ENCODE measurements at regions not wholly inside any gene's neighbourhood (a gene's known extent, or its start where the extent isn't known, plus 50 kb on each side); places are given as distances from the start of the nearest gene placed in this dataset.

DNA sequence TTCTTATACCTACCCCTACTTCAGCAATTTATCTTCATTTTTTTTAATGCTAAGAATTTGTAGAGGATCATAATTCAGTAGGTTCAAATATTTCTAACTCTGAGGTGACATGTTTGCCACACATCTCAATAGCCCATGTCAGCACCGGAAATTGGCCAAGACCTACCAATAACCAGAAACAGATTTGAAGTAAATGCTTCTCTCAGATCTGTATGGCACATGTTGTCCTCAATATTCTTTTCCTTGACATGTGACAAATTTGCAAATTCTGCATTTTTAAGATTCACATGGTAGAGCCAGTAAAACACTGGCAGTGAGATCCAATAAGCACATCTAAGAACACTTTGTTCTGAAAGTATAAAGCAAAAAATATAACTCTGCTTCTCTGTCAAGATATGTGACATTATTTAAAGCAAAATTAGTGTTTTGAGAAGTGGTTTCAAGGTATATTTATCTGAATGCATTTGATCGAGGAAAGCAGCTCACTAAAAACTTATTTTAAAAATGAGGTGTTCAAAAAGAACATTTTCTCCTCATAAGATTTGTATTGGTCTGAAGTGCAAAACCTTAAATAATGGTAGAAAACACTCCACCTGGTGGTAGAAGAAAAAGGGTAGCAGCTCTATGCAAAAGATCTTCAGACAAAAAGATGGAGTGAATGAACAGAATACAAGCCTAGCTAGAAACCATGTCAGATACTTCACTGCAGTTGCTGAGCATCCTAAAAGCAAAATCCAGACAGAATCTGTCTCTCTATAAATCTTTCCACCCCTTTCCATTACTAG lies 513.8 kb upstream of the FAM241A start:
- Mint-ChIP-seq H3K36me3 (ENCODE audit: insufficient read depth) (no peaks in the 10 kb centered on the region), H3K9me3 (no peaks in the 10 kb centered on the region), H3K27me3 (ENCODE audit: low read depth) (no peaks in the 10 kb centered on the region), H3K4me1 (ENCODE audit: low read depth) (no peaks in the 10 kb centered on the region), H3K4me3 (no peak overlapping the region)
- DNase-seq (no peak), ATAC-seq (no peak)

DNA sequence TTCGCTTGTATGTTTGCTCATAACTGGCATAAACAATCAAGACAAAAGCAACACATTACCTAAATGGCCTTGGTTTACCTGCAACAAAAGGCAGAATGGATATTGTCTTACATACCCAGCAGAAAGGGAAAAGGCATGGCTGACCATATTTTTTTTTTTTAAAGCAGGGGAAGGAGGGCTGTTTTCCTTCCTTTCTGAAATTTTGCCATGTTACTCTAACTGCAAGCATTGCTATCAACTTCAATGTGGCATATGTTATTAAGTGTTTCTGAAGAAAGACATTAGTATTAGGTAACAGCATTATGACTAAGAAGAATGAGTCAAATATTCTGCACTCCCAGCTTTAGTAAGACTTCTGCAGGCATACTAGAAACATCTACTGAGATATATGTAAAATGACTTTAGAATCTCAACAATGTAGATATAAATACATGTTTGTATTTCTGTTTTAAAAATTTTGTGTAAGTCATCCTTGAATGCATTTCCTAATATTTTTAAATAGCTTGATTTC lies 512.6 kb upstream of the FAM241A start:
- Mint-ChIP-seq H3K36me3 (ENCODE audit: insufficient read depth) (no peaks in the 10 kb centered on the region), H3K4me3 (no peak overlapping the region), H3K27me3 (ENCODE audit: low read depth) (no peaks in the 10 kb centered on the region), H3K4me1 (ENCODE audit: low read depth) (no peaks in the 10 kb centered on the region), H3K9me3 (peaks cover 3% of the 10 kb centered on the region)
- ATAC-seq (no peak), DNase-seq (no peak)

DNA sequence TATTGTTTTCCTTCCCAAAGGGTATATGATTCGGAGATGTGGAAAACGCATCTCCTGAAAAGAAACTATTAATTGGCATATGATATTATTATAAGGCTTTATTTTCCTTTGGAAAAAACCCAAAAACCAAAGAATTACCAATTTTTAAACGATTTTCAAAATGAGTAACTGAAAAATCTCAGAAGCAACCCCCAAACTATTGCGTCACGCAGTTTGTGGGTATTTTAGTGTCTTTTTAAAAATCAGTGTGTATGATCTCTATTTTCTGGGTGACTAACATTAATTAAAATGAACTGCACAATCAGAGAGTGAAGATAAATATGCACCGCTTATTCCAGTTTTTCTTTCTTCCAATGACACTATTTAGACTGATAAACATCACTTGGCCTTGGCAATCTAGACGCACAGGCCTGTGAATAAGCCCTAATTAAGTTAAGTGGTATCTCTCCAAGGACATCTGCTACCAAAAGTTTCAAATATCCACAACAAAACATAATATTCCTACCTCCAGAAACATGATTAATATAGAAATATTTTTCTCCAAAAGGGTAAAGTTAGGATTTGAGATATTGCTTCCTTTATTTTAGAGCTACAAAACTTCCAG lies 511.5 kb upstream of the FAM241A start:
- Mint-ChIP-seq H3K36me3 (ENCODE audit: insufficient read depth) (no peaks in the 10 kb centered on the region), H3K9me3 (peaks cover 3% of the 10 kb centered on the region), H3K4me3 (no peak overlapping the region), H3K4me1 (ENCODE audit: low read depth) (no peaks in the 10 kb centered on the region), H3K27me3 (ENCODE audit: low read depth) (no peaks in the 10 kb centered on the region)
- no peak for ATAC-seq
- DNase-seq: no peak

DNA sequence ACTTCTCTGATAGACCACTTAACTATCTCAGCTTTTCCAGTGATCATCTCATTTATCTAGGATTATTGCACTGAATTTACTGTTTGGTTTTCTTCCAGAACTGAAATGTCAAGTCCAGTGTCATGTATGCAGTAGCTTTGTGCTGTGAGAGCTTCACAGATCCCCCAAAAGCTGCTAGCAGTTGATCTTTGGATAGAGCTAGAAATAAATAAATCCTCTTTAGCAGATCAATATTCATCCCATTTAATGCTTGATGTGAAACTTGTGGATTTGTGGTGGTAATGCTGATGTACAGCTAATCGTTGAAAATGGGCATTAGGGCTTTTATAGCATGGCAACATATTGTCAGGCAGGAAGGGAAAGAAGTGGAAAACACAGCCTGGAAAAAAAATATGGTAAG lies 509.6 kb upstream of the FAM241A start:
- H3K9me3 Mint-ChIP-seq: peaks cover 9% of the 10 kb centered on the region
- no peak for DNase-seq
- H3K36me3 Mint-ChIP-seq (ENCODE audit: insufficient read depth): no peaks in the 10 kb centered on the region

DNA sequence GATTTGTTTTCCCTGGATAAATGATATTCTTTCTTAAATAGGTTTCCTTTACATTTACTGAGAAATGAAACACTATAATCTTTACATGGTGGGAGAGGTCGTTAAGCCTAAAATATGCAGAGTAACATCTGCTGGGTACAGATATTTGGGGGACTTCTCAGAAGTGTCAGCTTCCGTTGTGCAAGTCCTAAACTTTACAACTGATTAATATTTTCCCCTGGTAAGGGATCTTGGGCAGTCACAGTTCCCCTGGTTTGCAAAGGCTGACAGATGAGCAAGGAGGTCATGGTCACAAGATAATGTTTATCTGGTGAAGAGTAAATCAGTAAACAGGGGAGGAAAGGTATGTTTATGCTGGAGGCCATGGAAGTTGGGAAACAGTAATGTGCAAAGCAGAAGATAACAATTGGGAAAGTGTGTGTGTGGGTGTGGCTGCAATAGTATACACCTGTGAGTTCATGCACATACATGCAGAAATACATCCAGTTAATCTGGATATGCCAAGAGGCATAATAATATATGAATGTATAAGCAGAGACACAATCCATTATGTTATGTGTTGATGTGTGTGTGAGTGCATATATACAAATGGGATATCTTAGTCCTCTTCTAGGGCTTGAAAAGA lies 508.2 kb upstream of the FAM241A start:
- ATAC-seq (no peak), DNase-seq (no peak)
- Mint-ChIP-seq H3K36me3 (ENCODE audit: insufficient read depth) (no peaks in the 10 kb centered on the region), H3K4me1 (ENCODE audit: low read depth) (no peaks in the 10 kb centered on the region), H3K27me3 (ENCODE audit: low read depth) (no peaks in the 10 kb centered on the region), H3K9me3 (peaks cover 9% of the 10 kb centered on the region), H3K4me3 (no peak overlapping the region)

More for the DNA sequence above, 509.6 kb upstream of the FAM241A start:
- no peak overlapping the region for H3K4me3 Mint-ChIP-seq
- no peaks in the 10 kb centered on the region for H3K27me3 Mint-ChIP-seq (ENCODE audit: low read depth)
- H3K4me1 Mint-ChIP-seq (ENCODE audit: low read depth): no peaks in the 10 kb centered on the region
- no peak for ATAC-seq

DNA sequence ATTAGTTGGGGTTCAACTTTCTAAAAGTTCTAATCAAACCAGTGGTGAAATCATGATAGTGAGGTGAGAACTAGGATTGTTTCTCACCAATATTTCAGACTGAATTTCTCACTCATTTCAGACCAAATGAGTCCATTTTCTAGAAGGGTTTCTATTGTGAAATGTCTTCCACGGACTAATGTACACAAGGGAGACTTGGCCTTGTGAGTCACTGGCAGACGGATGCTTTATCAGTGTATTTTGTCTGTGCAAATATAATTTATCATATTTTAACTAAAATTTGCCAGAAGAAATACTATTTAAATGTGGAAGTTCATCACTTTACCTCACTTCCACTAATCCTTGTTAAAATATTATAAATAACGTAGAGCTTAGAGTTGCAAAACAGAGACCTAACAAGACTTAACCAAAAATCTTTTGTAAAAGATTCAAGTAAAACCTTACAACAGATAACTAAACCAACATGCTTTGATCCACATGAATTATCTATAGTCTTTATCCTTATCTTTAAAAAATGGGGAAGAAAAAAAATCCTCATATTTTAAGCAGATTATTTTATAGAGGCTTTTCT lies 506.0 kb upstream of the FAM241A start:
- Mint-ChIP-seq H3K4me1 (ENCODE audit: low read depth) (no peaks in the 10 kb centered on the region), H3K36me3 (ENCODE audit: insufficient read depth) (no peaks in the 10 kb centered on the region), H3K4me3 (no peak overlapping the region), H3K27me3 (ENCODE audit: low read depth) (no peaks in the 10 kb centered on the region), H3K9me3 (peaks cover 9% of the 10 kb centered on the region)
- no peak for ATAC-seq
- no peak for DNase-seq

DNA sequence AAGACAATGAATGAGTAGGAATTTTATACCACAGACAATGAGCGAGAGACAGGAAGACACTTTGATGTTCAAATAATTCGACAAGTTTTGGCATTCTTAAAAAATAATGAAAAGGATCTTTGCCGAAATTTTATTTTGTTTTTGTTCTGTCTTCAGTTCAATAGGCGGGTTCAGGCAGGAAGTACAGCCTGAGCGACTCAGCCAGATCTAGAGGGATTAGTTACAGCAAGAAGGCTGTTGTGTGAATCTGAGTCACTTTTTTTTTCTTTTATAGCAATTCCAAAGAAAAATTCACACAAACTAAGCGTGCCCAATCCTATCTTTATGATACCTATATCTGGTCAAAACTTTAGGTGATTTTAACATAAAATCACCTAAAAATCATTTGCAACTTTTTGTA lies 505.4 kb upstream of the FAM241A start:
- no peaks in the 10 kb centered on the region for H3K4me1 Mint-ChIP-seq (ENCODE audit: low read depth)
- H3K9me3 Mint-ChIP-seq: peaks cover 9% of the 10 kb centered on the region
- H3K4me3 Mint-ChIP-seq: no peak overlapping the region
- no peaks in the 10 kb centered on the region for H3K36me3 Mint-ChIP-seq (ENCODE audit: insufficient read depth)
- ATAC-seq (no peak), DNase-seq (no peak)
- H3K27me3 Mint-ChIP-seq (ENCODE audit: low read depth): no peaks in the 10 kb centered on the region

DNA sequence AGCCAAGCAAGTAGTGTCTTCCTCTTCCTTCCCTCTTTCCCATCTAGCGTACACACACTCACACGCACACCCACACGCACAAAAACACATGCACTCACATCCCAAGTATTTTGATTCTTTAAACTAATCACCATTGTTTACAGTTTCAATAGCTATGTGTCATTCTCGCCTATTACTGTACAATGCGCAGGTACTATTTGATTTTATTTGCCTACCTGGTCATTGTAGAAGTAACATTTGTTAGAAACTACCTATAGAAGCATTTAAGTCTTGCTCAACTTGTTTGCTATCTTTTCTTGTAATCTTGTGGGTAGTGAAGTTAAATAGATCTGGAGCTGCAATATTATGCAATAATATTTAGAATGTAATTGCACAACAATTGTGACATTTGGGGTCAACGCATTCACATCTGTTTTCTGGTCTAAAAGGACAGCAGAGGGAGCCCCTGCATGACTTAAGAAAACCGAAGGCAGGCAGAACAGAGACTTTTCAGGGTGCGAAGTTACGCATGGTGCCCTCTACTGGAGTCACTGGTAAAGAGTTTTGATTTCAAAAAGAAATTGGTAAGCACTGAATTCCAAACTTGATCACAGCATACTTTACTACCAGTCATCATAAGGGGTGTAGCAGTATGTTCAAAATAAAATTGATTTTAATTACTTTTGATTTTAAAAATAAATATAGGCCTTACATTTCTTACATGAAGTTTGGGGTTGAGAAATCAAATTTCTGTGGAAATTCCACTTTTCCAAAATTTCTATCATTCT lies 503.3 kb upstream of the FAM241A start:
- ATAC-seq (no peak), DNase-seq (no peak)
- Mint-ChIP-seq H3K9me3 (peaks cover 5% of the 10 kb centered on the region), H3K4me3 (no peak overlapping the region), H3K4me1 (ENCODE audit: low read depth) (no peaks in the 10 kb centered on the region), H3K27me3 (ENCODE audit: low read depth) (no peaks in the 10 kb centered on the region), H3K36me3 (ENCODE audit: insufficient read depth) (no peaks in the 10 kb centered on the region)

DNA sequence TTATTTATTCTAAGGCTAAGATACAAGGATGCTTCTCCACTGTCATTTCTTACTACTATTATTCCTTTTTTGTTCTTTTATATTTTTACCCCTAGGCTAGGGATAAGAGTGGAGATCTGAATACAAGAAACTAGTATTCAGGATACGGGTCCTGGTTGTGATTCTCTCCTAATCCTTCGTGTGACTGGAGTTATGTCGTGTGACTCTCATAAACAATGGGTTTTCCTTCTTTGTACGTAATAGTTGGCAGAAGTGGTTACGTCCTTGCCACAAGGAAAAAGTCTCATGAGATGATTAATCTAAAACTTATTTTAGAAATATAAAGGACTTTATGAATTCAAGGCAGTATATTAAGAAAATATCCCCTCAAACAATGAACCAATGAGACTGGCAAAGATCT lies 497.2 kb upstream of the FAM241A start:
- Mint-ChIP-seq H3K36me3 (ENCODE audit: insufficient read depth) (no peaks in the 10 kb centered on the region), H3K4me1 (ENCODE audit: low read depth) (no peaks in the 10 kb centered on the region), H3K27me3 (ENCODE audit: low read depth) (no peaks in the 10 kb centered on the region), H3K9me3 (no peaks in the 10 kb centered on the region), H3K4me3 (no peak overlapping the region)
- no peak for ATAC-seq
- no peak for DNase-seq

DNA sequence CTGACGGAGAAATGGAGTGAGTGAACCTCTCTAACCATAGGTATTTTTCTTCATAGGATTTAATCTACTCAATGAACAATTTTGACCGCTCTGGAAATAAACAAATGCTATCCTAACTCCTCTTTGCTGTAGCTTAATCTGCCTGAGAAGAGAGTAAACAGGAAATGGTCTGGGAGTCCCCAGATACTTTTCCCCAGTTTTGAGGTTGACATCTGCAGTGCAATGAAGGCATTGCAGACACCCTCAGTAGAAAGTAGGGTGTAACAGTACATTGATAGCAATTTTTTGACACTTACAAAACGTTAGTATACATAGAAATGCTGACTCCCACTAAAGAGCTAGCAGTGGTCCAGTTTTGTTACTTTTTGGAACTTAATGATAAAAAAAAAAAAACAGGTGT lies 495.9 kb upstream of the FAM241A start:
- H3K27me3 Mint-ChIP-seq (ENCODE audit: low read depth): no peaks in the 10 kb centered on the region
- no peaks in the 10 kb centered on the region for H3K9me3 Mint-ChIP-seq
- DNase-seq (no peak), ATAC-seq (no peak)
- no peaks in the 10 kb centered on the region for H3K36me3 Mint-ChIP-seq (ENCODE audit: insufficient read depth)
- no peaks in the 10 kb centered on the region for H3K4me1 Mint-ChIP-seq (ENCODE audit: low read depth)
- no peak overlapping the region for H3K4me3 Mint-ChIP-seq

DNA sequence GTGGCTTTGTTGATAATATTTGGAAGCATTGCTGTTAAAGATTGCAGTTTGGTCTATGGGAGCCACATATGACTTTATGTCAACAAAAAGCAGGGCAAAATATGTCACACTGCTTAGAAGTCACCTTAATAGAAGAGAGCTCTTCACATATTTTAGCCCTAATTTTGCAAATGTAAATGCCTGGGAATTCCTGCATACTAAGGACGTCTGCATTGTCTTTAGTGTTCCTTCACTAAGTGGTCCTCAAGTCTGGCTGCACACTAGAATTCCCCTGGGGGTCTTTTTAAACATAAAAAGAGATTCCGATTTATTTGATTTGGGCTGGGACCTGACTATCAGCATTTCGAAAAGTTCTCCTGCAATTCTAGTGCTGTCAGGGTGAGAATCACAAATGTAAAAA lies 495.1 kb upstream of the FAM241A start:
- ATAC-seq (no peak), DNase-seq (no peak)
- Mint-ChIP-seq H3K27me3 (ENCODE audit: low read depth) (no peaks in the 10 kb centered on the region), H3K9me3 (no peaks in the 10 kb centered on the region), H3K36me3 (ENCODE audit: insufficient read depth) (no peaks in the 10 kb centered on the region), H3K4me1 (ENCODE audit: low read depth) (no peaks in the 10 kb centered on the region), H3K4me3 (no peak overlapping the region)

DNA sequence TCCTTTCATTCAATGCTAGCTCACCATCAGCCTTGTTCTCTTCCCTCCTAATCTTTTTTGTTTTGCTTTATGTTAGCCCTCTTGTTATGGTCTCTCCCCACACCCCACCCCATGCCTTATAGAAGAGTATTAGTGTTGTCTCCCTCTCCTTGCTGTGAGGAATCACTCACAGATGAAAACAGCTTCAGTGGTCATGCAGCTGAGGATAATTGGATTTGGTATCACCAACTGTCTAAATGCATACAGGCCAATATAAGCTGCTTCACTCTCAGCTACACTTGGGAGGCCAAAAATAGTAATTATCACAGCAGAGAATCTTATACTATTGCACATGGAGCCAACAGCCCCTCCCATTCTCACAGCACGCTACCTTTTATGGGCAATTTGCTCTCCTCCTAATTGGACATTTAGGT lies 494.6 kb upstream of the FAM241A start:
- Mint-ChIP-seq H3K36me3 (ENCODE audit: insufficient read depth) (no peaks in the 10 kb centered on the region), H3K27me3 (ENCODE audit: low read depth) (no peaks in the 10 kb centered on the region), H3K4me3 (no peak overlapping the region), H3K4me1 (ENCODE audit: low read depth) (no peaks in the 10 kb centered on the region), H3K9me3 (no peaks in the 10 kb centered on the region)
- no peak for DNase-seq
- ATAC-seq: no peak

DNA sequence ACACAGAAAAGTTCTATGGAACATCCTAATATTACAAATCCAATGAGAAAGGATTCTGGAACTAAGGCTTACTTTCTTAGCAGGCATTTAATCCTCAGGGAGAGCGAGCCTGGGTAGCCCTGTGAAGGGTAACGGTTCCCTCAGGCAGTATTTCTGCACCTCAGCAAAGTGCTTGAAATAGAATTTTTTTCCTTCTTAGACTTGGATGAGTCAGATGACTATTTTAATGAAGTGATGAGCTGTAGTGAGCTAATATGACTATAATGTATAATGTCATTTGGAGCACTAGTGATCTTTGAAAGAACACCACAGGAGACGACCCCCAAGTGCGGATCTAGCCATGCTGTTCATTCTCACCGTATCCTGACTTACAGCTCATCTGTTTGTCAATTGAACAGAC lies 493.0 kb upstream of the FAM241A start:
- H3K4me1 Mint-ChIP-seq (ENCODE audit: low read depth): no peaks in the 10 kb centered on the region
- H3K36me3 Mint-ChIP-seq (ENCODE audit: insufficient read depth): no peaks in the 10 kb centered on the region
- ATAC-seq: no peak

DNA sequence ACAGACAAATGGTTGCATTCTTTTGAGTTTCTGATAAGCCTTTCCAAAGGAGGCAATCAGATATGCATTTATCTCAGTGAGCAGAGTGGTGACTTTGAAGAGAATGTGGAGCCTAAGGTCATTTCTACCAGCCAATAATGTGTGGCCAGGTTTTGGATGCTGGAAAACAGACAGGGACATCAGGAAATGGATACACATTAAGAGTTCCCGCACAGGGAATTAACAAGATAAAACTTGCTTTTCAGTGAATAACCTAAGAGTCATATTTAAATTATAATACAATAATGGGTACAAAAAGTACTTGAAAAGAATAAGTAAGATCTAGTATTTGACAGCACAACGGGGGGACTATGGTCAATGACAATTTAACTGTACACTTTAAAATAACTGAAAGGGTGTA lies 492.3 kb upstream of the FAM241A start:
- Mint-ChIP-seq H3K9me3 (no peaks in the 10 kb centered on the region), H3K36me3 (ENCODE audit: insufficient read depth) (no peaks in the 10 kb centered on the region), H3K4me3 (no peak overlapping the region), H3K27me3 (ENCODE audit: low read depth) (no peaks in the 10 kb centered on the region), H3K4me1 (ENCODE audit: low read depth) (no peaks in the 10 kb centered on the region)
- ATAC-seq (no peak), DNase-seq (no peak)

More for the DNA sequence above, 493.0 kb upstream of the FAM241A start:
- Mint-ChIP-seq H3K27me3 (ENCODE audit: low read depth) (no peaks in the 10 kb centered on the region), H3K9me3 (no peaks in the 10 kb centered on the region), H3K4me3 (no peak overlapping the region)
- no peak for DNase-seq
